Sigmoid colon (tissue), 4 donors: ENCODE measurements at regions not wholly inside any gene's neighbourhood (a gene's known extent, or its start where the extent isn't known, plus 50 kb on each side); places are given as distances from the start of the nearest gene placed in this dataset.

Experiments used
- EP300 ChIP-seq, 4 donors: sonication (generic); formaldehyde crosslinking; IDR thresholded peaks; one replicate each; pipeline ENCODE4 v1.6.1; 2017; ENCODE audit warnings: antibody characterized with exemption in 4 of 4
- POLR2A ChIP-seq, 2 donors: fragments of 450-650 bp; IDR thresholded peaks; one replicate each; pipeline ENCODE4 v1.6.1; 2016; ENCODE audit warnings: antibody characterized with exemption in 2 of 2, mild to moderate bottlenecking in 2 of 2, moderate library complexity in 2 of 2
- POLR2AphosphoS5 ChIP-seq, 4 donors: sonication (generic); formaldehyde crosslinking; IDR thresholded peaks; one replicate each; pipeline ENCODE4 v1.6.1; 2017; ENCODE audit warnings: antibody characterized with exemption in 4 of 4
- TF ChIP-seq, protein P1 (sequence below), 4 experiments: fragments of 450-650 bp in 3 of 4; fragments of 200-600 bp in 1 of 4; IDR thresholded peaks; one replicate each; pipeline ENCODE4 v1.5.1; 2016 to 2019; ENCODE audit warnings: antibody characterized with exemption in 4 of 4, mild to moderate bottlenecking in 3 of 4, moderate library complexity in 2 of 4

DNA sequence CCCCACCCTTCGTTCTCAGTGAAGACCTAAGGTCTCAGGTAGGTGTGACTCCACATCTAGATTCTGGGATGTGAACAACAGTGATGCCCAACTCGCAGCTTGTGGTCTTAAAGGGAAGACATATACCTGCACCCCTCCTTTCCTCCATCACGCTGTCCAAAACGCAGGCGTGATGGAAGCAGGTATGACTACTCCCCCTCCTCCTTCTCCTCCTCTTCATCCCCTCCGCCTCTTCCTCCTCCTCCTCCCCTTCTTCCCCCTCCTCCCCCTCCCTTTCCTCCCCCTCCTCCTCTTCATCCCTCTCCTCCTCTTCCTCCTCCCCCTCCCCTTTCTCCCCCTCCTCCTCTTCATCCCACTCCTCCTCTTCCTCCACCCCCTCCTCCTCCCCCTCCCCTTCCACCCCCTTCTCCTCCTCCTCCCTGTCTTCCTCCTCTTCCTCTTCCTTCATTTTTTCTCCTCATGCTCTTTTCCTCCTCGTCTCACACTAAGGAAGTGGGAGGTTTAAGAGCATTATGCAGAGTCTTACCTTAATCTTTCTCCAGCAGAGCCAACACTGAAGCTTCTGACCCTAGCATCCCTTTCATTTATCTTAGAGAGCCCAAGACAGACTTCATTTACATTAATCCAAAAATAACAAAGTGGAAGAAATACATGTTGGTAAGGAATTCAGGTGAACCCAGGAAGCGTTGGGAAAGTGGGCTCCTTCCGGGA is 352.5 kb downstream of the FOXL1 start:
- TF ChIP-seq POLR2A (IDR thresholded peaks at IDR 0.05) (no peak), EP300 (IDR thresholded peaks at IDR 0.05) (no peak), POLR2AphosphoS5 (IDR thresholded peaks at IDR 0.05) (no peak)
- TF ChIP-seq, protein P1, sequence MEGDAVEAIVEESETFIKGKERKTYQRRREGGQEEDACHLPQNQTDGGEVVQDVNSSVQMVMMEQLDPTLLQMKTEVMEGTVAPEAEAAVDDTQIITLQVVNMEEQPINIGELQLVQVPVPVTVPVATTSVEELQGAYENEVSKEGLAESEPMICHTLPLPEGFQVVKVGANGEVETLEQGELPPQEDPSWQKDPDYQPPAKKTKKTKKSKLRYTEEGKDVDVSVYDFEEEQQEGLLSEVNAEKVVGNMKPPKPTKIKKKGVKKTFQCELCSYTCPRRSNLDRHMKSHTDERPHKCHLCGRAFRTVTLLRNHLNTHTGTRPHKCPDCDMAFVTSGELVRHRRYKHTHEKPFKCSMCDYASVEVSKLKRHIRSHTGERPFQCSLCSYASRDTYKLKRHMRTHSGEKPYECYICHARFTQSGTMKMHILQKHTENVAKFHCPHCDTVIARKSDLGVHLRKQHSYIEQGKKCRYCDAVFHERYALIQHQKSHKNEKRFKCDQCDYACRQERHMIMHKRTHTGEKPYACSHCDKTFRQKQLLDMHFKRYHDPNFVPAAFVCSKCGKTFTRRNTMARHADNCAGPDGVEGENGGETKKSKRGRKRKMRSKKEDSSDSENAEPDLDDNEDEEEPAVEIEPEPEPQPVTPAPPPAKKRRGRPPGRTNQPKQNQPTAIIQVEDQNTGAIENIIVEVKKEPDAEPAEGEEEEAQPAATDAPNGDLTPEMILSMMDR (IDR thresholded peaks at IDR 0.05) = no peak
